ENCODE measurements at regions not wholly inside any gene's neighbourhood (a gene's known extent, or its start where the extent isn't known, plus 50 kb on each side); places are given as distances from the start of the nearest gene placed in this dataset.
"Not testable (repeated sequence)": the region's sequence is repeated elsewhere in the genome, so short reads cannot be mapped to it uniquely, and the experiment has no call there.

DNA sequence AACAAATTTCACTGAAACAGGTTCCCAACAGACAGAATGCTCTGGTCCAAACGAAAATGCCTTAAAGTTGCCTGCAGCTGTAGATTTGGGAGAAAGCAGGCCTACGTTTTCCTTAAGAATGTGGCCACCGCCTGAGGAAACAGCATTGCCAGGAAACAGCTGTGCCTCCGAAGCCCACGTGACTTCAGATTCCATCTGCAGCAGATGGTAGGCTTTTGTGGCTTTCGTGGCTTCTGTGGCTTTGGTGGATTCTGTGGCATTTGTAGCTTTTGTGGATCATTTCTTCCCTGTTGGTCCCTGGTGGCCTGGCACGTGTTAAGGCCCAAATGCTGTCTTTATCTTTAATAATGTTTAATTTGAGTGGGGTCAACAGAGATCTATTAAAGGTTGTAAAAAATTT lies 222.9 kb downstream of the TTLL2 start:
- DNase-seq = no peak

DNA sequence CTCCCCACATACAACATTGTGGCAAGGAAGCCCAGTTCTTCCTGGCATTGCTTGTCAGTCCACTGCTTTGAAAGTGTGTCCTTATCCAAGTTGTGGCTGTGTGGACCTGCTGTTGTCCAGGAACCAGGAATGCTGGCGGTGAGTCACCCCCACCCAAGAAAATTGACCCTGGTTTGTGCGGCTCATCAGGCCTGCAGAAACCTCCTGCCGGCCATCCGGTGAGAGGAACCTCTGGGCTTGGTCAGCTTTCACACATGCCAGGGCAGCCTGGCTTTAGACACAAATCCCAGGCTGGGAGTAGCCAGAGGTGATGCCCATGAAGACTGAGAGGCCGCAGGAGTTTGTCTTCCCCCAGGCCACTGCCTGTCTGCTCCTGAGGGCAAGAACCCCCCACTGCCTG lies 223.6 kb downstream of the TTLL2 start:
- no peak for DNase-seq

DNA sequence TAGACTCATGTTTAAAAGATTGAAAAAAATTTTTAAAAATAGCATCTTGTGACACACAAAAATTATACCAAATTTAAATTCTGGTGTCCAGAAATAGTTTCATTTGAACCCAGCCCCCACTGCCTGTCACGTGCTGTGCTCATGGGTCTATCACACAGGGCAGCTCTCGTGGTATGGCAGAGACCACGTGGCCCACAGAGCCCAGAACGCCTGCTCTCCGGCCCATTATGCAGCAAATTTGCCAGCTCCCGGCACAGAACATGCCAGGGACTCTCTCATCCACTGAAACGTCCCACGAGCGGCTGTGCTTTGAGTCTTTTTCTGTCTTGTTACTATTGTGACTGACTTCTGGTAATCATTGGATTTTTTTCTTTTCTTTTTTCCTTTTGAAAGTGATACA lies 224.3 kb downstream of the TTLL2 start:
- no peak for DNase-seq

DNA sequence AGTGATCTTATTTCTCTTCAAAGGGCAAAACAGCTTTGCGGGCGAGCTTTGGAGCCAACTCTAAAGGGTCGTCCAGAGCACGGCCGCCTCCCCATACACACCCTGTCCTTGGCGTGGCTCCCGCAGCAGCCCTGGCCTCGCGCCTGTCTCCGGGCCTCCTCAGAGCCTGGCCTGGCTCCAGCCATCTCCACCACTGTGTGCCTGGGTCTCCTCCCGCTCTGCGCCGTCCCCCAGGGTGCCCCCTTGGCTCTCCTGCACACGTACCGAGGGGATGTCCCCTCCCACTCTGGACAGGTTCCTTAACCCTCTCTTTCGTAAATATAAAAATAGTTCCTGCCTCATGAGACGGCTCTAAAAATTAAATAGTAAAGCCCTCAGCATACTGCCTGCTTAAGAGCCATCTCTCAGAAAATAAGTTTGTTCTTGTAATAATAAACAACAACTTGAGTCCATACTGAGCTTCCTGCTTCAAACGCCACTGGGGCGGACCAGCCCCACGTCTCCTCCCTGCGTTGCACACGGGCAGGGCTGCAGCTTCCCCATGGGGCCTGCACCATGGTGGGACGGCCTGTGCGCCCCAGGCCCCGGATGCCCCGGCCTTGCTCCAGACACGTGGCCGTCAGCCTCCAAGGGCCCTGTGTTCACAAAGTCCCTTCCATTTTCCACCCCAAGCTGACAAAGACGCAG lies 226.2 kb downstream of the TTLL2 start:
- no peak for DNase-seq

DNA sequence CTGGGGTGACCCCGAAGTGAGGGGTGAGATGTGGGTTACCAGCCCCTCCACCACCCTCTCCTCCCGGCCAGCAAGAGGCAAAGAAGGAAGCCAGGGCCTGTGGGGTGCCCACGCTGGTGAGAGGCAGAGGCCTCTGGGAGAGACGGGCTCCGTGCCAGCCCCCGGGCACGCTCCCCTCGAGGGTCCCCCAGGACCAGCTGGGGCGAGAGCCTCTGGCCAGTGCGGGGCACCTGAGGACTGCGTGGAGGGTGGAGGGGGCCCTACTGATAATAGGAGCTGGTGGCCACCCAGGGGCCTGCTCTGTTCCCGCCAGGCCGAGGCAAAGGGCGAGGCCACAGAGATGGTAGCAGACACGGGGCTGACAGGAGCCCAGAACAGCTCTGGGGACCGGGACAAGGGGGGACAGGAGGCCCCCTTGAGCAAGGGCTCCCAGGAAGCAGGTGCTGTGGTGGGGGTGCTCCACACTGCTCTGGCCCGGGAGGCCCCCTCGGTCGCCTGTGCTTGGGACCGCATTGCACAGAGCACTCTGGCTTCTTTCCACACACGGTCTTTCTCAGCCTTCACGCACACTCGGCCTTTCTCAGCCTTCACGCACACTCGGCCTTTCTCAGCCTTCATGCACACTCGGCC lies 226.9 kb downstream of the TTLL2 start:
- no peak for DNase-seq

DNA sequence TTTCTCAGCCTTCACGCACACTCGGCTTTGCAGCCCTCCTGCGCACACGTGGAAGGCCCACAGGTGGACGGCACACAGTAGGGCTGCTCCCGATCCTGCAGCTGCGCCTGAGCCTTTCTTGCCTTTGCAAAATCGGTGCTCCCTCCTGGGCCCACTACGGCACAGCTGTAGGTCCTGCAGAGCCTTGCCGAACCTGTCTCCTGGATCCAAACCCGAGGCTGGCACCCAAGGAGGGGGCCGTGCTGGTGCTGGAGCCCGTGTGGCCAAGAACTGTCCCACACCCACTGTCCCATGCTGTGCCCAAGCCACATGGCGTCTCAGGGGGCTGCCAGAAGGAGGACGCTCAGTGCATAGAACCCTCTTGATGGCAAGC lies 227.4 kb downstream of the TTLL2 start:
- DNase-seq = no peak

DNA sequence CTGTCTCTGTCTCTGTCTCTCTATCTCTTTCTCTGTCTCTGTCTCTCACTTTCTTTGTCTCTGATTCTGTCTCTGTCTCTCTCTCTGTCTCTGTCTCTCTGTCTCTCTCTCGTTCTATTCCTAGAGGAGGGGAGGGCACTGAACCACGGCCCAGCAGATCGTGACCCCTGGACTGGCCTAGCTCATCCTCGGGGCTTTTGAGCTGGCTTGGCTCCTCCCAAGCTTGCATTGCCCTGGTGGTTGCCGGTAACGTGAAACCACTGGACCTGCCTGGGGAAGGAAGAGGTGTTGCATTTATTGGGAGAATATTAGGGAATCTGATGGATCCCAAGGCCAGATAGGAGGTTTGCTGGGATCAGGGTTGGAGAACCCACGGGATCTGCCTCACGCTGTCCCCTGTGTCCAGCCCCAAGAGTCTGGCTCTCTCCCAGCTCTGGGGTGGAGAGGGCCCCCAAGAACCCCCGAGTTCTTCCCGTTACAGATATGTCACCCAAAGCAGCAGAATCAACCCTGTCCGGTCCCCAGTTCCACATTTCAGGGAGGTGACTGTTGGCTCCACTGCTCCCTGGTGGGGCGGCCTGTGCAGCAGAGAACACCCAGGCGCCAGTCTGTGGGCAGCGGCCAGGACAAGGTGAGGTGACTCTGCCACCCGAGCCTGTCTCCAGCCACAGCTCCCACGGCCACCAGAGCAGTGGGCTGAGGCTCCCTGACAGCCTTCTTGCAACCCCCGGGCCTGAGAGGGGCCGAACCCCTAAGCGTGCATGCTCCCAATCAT lies 228.3 kb downstream of the TTLL2 start:
- no peak for DNase-seq

DNA sequence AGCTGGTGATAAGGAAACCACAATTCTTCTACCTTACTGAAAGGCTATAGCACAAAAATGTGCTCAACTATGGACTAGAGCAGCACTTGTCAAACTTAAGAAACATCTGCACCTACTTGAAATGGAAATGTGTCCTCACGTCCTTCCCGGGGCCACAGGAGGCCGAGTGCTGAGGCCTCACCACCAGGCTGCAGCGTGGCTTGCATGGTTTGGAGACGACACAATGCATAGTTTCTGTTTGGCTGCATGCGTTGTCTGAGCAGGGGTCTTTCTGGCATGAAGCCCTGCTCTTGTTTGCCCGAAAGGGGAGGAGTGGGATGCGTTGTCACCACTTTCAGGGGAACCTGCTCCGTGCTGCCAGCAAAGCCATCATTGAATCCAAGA lies 228.8 kb downstream of the TTLL2 start:
- no peak for DNase-seq

DNA sequence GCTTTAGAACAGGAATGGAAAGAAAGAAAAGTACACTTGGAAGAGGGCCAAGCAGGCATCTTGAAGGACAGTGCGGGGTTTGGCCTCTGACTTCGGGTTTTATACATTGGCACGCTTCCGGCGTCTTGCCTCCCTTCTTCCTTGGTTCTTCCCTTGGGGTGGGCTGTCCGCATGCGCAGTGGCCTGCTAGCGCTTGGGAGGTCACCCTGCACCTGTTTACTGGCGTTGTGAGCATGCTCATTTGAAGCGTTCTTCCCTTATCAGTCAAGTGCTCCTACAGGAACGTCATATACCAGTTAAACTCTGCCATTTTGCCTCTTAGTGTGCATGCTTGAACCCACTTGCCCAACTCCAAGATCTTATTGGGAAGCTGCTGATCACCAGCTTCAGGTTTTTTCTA lies 230.0 kb downstream of the TTLL2 start:
- DNase-seq = no peak

DNA sequence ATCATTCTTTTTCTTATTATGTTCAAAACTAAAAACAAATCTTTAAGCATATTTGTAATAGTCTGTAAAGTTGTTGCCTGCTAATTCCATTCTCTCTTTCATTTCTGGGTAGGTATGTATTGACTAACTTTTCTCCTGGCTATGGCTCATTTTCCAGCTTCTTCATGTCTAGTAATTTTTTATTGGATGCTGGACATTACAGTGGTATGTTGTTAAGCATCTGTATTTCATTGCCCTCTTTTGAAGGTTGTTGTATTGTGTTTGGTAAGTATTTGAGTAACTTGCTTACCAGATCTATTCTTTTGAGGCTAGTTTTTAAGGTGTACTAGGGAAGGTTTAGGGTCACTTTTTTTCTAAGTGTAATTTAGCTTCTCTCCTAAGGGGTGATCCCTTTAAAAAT lies 230.9 kb downstream of the TTLL2 start:
- no peak for DNase-seq

DNA sequence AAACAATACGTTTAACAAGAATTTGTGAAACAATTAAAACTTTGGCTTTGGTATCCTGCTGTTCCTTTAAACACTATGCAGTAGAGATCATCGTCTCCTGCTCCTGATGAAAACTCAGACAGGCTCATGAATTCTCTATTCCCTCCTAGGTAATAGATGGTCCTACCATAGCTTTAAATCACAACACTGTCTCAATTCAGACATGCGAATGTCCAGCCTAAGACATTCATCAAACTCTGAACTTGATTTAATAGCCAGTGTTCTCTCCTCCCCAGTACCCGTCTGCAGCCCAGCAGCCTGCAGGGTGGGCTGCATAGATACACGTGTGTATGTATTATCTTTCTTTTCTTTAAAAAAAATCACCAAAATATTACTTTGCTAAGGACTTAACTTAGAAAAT lies 232.8 kb downstream of the TTLL2 start:
- DNase-seq = no peak

DNA sequence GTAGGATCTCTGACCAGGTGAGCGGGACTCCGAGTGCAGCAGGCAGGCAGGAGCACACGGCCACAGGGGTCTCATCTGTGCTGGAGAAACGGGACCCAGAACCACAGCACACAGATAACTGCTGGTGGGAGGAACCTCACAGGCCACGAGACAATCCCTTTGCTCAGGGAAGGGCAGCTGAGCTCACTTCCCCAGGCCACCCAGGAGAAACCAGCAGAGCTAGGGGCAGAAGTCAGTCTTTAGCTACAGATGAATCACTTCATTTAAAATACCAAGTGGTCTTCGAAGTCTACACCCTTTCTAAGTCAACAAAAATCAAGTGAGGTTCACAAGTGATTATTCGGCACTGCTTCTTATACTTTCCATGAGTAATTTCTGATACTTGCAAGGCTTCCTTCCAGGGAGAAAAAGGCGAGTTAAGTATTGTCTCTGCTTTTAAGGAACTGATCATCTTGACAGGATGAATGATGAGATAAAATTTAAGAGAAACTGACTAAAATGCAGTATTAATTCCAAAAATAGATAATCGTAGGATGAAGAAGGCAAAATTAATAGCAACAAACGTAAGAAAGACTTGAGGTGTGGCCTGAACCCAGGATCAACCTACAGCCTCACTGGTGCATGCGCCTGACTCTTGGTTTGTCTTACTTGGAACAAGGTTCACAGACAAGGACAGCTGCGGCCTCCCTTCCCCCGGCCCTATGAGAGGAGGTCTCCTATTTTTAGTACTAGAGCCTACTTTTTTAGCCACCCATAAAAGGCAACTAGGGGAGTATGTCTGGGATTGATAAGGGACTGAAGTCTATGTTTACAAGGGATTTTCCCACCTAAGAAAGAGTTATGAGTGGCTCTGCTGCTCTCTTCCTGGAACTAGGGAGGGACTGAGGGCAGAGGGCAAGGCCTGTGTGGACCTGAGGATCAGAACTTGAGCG lies 233.6 kb downstream of the TTLL2 start:
- DNase-seq = no peak

DNA sequence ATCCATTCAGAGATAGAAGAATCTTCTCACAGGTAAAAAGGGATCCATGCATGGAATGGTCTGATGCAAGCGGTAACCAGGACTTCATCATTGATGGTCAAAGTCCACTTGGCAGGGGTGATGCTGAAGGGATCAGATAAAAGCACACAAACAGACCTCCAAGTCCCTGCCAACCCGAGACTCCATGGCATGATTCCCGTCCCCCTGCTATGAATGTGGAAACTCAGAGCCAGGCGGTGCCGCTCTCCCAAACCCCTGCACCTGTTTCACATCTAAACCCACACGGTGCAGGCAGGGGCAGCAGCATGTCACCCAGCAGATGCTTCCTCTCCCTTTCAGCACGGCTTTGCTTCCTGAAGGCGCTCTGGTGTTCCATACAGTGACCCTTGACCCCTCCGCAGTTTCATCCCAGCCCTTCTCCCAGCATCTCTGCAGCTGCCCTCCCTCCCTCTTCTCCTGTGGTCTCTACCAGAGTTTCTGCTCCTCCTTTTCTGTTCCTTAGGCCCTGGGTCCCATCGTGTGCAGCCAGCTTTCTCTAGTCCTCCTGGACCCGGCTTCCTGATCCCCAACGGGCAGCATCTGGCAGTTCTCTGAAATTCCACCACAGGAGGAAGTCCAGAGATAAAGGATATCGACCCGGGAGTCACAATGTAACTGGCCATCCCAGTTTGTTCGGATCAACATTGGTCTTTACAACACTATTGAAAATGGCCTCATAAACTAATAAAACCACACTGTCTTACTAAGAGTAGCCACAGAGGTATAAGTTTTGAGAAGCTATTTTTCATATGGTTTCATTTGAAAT lies 235.0 kb downstream of the TTLL2 start:
- DNase-seq = no peak

DNA sequence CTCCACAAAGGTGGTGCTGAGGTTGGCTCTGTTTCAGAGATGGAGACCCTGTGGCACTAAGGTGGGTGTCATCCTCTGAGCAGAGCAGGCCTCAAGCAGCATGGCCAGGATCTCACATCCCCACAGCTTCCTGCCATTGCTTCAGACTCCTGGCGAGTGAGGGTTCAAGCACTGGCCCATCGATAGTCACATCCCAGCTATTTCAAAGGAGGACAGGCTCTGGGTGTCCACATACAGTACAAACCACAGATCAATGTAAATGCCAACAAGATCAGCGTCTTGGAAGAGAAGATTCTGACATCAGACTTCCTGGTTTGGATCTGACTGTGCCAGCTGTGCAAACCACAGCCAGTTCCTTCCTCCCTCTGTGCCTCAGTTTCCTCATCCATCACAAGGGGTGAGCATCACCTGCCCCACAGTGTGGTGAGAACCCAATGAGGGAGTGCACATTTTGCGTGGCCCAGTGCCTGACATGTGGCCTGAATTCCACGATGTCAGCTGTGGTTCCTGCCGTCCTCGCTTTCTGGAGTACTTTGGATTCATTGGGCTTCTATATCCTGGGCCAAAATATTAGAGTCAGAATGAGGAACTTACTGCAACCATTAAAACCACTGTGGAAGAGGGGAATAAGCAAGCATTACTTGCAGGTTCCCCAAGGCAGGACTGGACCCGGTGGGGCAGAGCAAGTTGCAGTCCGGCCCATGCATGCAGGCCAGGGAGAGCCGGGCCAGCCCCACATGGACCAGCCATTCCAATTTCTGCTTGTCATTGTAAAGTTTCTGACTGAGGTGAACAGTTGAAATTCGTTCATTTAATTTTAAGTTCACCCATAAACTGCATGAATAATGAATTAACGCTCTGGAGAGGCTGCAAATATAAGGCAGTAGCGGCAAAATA lies 236.0 kb downstream of the TTLL2 start:
- DNase-seq = no peak

DNA sequence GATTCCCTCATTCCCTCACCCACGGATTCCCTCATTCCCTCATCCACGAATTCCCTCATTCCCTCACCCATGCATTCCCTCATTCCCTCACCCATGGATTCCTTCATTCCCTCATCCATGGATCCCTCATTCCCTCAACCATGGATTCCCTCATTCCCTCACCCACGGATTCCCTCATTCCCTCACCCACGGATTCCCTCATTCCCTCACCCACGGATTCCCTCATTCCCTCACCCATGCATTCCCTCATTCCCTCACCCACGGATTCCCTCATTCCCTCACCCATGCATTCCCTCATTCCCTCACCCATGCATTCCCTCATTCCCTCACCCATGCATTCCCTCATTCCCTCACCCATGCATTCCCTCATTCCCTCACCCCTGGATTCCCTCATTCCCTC lies 238.0 kb downstream of the TTLL2 start:
- DNase-seq = not testable (repeated sequence)

DNA sequence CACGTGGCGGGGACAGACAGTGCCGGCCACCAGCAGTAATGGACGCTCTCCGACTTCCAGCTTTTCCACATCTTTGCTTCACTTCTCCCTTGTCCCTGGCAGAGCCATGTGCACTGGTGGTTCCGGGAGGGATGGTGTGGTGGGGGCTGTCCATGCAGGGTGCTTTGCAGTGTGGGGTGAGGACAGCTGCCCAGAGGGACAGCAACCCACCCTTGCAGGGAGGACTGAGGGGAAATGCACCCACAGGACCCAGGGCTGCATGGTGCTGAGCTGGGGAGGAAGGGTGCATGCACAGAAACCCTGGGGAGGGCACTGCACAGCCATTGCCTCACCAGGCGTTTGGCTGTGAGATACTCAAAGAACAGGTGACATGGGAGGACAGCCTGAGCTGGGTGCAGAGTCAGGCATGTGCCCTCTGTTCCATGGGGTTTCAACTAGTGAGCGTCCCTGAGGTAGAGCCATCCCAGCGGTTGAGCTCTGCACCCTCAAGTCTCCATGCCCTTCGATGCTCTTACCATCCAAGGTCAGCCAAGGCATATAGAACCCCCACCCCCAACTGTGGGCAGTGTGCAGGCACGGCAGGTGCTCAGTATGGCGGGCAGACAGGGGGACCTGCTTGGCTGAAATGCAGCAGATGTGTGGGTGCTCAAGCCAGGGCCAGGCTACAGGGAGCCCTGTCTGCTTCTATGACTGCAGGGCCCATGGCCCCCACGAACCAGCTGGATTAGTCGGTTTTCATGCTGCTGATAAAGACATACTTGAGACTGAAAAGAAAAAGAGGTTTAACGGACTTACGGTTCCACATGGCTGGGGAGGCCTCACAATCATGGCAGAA lies 239.7 kb downstream of the TTLL2 start:
- DNase-seq = no peak

DNA sequence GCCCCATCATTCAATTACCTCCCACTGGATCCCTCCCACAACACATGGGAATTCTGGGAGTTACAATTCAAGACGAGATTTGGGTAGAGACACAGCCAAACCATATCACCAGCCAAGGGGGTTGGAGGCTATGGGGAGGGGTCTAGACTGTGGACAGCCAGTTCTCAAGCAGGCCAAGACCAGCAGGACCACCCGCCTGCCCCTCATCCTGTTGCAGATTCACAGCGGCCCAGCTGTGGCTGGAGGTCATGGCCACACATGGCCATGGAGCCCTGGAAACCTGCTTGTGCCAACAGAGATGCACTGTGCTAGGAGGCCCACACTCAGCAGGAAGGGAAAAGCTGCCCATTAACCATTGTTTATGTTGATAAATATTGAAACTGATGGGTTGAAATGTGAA lies 240.5 kb downstream of the TTLL2 start:
- DNase-seq = no peak

DNA sequence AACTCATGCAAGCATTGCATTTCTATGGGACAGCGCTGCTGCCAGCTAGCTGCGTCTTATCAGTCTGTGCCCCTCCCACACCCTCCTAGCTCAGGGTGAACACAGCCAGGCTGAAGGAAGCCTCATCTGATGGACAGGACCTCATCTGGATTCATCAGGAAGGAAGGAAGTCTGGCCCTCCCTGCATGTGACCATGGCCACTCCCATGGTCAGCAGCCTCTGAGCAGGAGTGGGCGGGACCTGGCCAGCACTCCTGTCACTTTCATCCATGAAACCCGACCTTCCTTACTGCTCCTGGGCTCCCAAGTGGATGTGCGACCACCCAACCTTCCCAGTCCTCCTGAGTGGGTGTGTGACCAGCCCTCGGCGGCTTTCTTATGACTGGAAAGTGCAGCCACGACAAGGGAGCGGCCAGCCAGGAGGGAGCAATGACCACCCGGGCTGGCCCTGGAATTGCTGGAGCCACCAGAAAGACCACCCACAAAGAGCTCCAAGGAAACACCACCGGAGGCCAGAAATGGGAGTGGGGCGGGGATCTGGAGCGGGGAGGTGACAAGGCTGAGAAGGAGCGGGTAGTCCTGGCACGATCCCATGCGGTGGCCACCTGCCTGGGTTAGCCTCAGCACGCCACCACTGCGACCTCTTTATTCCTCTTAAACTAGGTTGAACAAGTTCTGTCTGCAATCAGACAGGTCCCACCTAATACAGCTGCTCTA lies 241.2 kb downstream of the TTLL2 start:
- DNase-seq = no peak

DNA sequence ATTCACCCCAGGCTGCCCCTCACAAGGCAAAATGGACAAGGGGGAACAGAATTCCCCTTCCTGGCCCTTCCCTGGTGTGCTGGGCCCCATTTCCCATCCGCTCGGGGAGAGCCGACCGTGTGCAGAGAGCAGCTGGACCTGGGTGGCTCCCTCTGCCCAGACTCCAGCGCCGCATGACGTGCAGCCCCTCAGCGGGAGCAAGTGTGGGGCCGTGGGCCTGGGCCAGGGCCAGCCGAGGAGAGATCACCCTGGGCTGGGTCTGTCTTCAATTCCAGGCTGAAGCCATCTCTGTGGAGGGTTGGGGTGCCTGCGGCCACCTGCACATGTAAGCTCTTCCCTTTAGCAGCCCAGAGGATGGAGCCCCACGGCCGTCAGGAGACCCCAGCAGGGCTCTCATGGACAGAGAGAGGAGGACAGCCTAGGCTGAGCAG lies 241.8 kb downstream of the TTLL2 start:
- DNase-seq = no peak

Measured in activated CD4-positive, alpha-beta T cell treated with anti-CD3 and anti-CD28 coated beads, Interleukin-2, Interleukin-6, amounts not matched to agents 100 ng/mL and 50 ng/mL, durations not matched to agents 16 hours and 8 hours (primary cell).